Raji (cell line): ENCODE measurements at regions not wholly inside any gene's neighbourhood (a gene's known extent, or its start where the extent isn't known, plus 50 kb on each side); places are given as distances from the start of the nearest gene placed in this dataset.

Source experiments
- POLR2A ChIP-seq: IDR thresholded peaks from 2 replicates; pipeline ENCODE4 v1.6.1; 2011; ENCODE audit warnings: low read depth, low read length, control low read depth; ENCODE audit not compliant: insufficient read depth

- TF ChIP-seq POLR2A, result no peak
These were observed 151.1 kb downstream of the GLI2 start for GRCh38 chr2:120886534-120887319.

GRCh38 chr2:120887320-120887697 lies 151.6 kb downstream of the GLI2 start:
- no peak for TF ChIP-seq POLR2A

GRCh38 chr2:120887741-120888231 lies 152.1 kb downstream of the GLI2 start:
- no peak for TF ChIP-seq POLR2A

- TF ChIP-seq POLR2A, result no peak
These were observed 153.2 kb downstream of the GLI2 start for GRCh38 chr2:120888851-120889250.

GRCh38 chr2:120889936-120890335 lies 154.3 kb downstream of the GLI2 start:
- no peak for TF ChIP-seq POLR2A

GRCh38 chr2:120890566-120891360 lies 155.1 kb downstream of the GLI2 start:
- no peak for TF ChIP-seq POLR2A

GRCh38 chr2:120892271-120892966 lies 156.8 kb downstream of the GLI2 start:
- TF ChIP-seq POLR2A, result no peak

GRCh38 chr2:120892967-120893667 lies 157.4 kb downstream of the GLI2 start:
- TF ChIP-seq POLR2A, result no peak

- TF ChIP-seq POLR2A, result no peak
These were observed 158.3 kb downstream of the GLI2 start for GRCh38 chr2:120893811-120894584.

GRCh38 chr2:120894966-120895365 lies 159.3 kb downstream of the GLI2 start:
- TF ChIP-seq POLR2A, result no peak

GRCh38 chr2:120896126-120896525 lies 160.5 kb downstream of the GLI2 start:
- TF ChIP-seq POLR2A, result no peak

GRCh38 chr2:120896901-120897300 lies 161.2 kb downstream of the GLI2 start:
- no peak for TF ChIP-seq POLR2A

GRCh38 chr2:120897399-120897798 lies 161.7 kb downstream of the GLI2 start:
- TF ChIP-seq POLR2A, result no peak

- no peak for TF ChIP-seq POLR2A
These were observed 162.8 kb downstream of the GLI2 start for GRCh38 chr2:120898496-120898895.

- TF ChIP-seq POLR2A, result no peak
These were observed 163.5 kb downstream of the GLI2 start for GRCh38 chr2:120898961-120899750.
